ENCODE measurements at regions not wholly inside any gene's neighbourhood (a gene's known extent, or its start where the extent isn't known, plus 50 kb on each side); places are given as distances from the start of the nearest gene placed in this dataset.

DNA sequence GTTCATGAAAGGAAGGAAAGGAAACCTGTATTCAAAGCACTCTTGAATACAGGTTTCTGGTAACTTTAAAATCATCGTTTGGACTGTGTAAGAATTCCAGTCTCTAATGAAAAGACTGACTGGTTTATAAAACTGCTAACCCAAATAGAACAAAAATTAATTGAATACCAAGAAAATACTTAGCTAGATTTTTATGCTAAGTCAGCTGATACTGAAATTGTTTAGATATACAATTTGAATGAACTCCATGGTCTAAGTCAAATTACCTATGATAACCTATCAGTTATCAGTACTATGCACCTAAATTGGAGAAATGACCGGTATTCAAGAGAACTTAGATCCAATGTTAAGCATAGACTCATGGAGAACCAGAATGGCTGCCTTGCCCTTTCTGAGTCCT lies 338.3 kb downstream of the RNF144B start:
- DNase-seq (no peak), FAIRE-seq (no peak)
- H3K4me1 ChIP-seq (ENCODE audit: control insufficient read depth in 3 of 3, insufficient read depth in 2 of 3, low read depth in 1 of 3, low read length in 2 of 3) = no peaks in the 10 kb centered on the region
- 79 to 87% (median 83%) methylated on average over 2 of the region's 2 CpGs for WGBS, 3 donors
- no peaks in the 10 kb centered on the region for H3K36me3 ChIP-seq (ENCODE audit: control insufficient read depth in 3 of 3, insufficient read depth in 2 of 3, low read depth in 1 of 3, low read length in 3 of 3)
- H3K27ac ChIP-seq (ENCODE audit: low read depth in 1 of 3, low read length in 2 of 3) = no peak overlapping the region
- H3K9me3 ChIP-seq (ENCODE audit: control insufficient read depth in 2 of 2, insufficient read depth in 1 of 2, low read depth in 1 of 2, low read length in 1 of 2) = no peaks in the 10 kb centered on the region
- no peaks in the 10 kb centered on the region for H3K27me3 ChIP-seq (ENCODE audit: control insufficient read depth in 3 of 3, insufficient read depth in 3 of 3, low read length in 3 of 3)
- no peak overlapping the region for H3K4me3 ChIP-seq (ENCODE audit: low read depth in 1 of 3, low read length in 3 of 3)

DNA sequence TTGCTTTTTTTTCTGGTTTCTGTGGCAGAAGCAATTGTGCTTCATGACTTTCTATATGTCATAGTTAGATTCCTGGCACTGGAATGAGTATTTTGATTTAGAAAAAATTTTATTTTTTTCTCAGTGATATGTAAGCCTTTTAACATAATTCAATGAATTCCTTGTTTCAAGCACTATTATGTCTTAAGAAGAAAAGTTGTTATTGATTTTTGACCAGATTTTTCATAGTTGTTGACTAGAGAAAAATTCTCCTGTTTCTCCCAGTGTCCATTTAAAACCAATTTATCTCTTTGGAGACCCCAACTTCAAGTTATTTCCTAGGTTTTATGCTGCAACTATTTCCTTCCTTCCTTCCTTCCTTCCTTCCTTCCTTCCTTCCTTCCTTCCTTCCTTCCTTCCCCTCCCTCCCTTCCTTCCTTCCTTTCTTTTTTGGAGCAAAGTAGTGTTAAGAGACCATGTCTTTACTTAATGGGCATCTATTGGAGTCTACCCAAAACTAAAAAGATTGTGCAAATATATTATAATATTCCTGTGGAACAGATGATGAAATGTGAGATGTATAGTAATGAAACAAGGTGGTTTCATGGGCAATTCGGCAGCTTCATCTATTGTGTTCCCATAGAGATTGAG lies 346.9 kb downstream of the RNF144B start:
- DNase-seq = no peak
- Histone ChIP-seq H3K36me3 (ENCODE audit: control insufficient read depth in 3 of 3, insufficient read depth in 2 of 3, low read depth in 1 of 3, low read length in 3 of 3) (no peaks in the 10 kb centered on the region), H3K4me3 (ENCODE audit: low read depth in 1 of 3, low read length in 3 of 3) (no peak overlapping the region), H3K9me3 (ENCODE audit: control insufficient read depth in 2 of 2, insufficient read depth in 1 of 2, low read depth in 1 of 2, low read length in 1 of 2) (no peaks in the 10 kb centered on the region), H3K27me3 (ENCODE audit: control insufficient read depth in 3 of 3, insufficient read depth in 3 of 3, low read length in 3 of 3) (no peaks in the 10 kb centered on the region), H3K27ac (ENCODE audit: low read depth in 1 of 3, low read length in 2 of 3) (no peak overlapping the region), H3K4me1 (ENCODE audit: control insufficient read depth in 3 of 3, insufficient read depth in 2 of 3, low read depth in 1 of 3, low read length in 2 of 3) (no peaks in the 10 kb centered on the region)
- FAIRE-seq = no peak
- WGBS, 3 donors = 75 to 94% (median 87%) methylated on average over 1 of the region's 1 CpG

DNA sequence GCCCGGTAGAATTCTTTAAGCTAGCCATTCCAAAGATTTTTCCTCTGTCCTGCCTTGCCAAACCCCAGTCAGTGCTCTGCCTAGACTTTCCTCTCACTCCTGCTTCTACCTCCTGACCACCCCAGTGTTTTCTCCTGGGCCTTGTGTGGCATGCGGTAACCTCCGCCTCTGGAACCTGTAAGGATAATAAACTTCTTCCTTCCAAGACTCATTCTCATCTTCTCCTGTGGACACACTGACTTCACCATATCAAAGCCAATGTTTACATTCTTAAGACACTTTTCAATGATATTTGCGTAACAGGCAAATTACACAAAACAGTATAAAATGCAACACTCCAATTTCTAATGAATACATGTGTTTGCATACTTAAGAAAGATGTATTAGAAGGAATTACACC lies 354.6 kb downstream of the RNF144B start:
- Histone ChIP-seq H3K27ac (ENCODE audit: low read depth in 1 of 3, low read length in 2 of 3) (no peak overlapping the region), H3K27me3 (ENCODE audit: control insufficient read depth in 3 of 3, insufficient read depth in 3 of 3, low read length in 3 of 3) (peaks cover 0 to 3% (median 0%) of the 10 kb centered on the region in 3 donors), H3K36me3 (ENCODE audit: control insufficient read depth in 3 of 3, insufficient read depth in 2 of 3, low read depth in 1 of 3, low read length in 3 of 3) (no peaks in the 10 kb centered on the region), H3K4me3 (ENCODE audit: low read depth in 1 of 3, low read length in 3 of 3) (no peak overlapping the region), H3K9me3 (ENCODE audit: control insufficient read depth in 2 of 2, insufficient read depth in 1 of 2, low read depth in 1 of 2, low read length in 1 of 2) (no peaks in the 10 kb centered on the region), H3K4me1 (ENCODE audit: control insufficient read depth in 3 of 3, insufficient read depth in 2 of 3, low read depth in 1 of 3, low read length in 2 of 3) (no peaks in the 10 kb centered on the region)
- DNase-seq (no peak), FAIRE-seq (no peak)
- WGBS, 3 donors = 78 to 90% (median 87%) methylated on average over 4 of the region's 4 CpGs

DNA sequence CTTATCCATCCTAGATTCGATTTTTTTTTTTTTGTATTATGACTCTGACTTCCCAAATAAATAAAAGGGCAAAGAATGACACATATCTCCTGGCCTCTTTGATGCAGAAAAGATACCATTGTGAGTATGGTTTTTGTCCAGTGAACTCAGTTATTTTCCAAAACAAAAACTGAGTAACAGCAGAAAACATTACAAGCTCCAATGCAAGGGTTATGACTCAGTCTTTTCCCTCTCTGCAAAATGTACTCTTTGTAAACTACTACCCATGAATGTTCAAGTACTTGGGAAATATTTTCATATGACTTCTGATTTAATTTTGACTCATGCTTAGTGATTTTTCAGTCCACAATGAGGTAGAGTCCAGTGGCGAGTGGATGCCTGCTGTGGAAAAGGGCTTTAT lies 355.3 kb downstream of the RNF144B start:
- Histone ChIP-seq H3K4me3 (ENCODE audit: low read depth in 1 of 3, low read length in 3 of 3) (no peak overlapping the region), H3K27me3 (ENCODE audit: control insufficient read depth in 3 of 3, insufficient read depth in 3 of 3, low read length in 3 of 3) (peaks cover 0 to 3% (median 0%) of the 10 kb centered on the region in 3 donors), H3K27ac (ENCODE audit: low read depth in 1 of 3, low read length in 2 of 3) (no peak overlapping the region), H3K36me3 (ENCODE audit: control insufficient read depth in 3 of 3, insufficient read depth in 2 of 3, low read depth in 1 of 3, low read length in 3 of 3) (no peaks in the 10 kb centered on the region), H3K9me3 (ENCODE audit: control insufficient read depth in 2 of 2, insufficient read depth in 1 of 2, low read depth in 1 of 2, low read length in 1 of 2) (no peaks in the 10 kb centered on the region), H3K4me1 (ENCODE audit: control insufficient read depth in 3 of 3, insufficient read depth in 2 of 3, low read depth in 1 of 3, low read length in 2 of 3) (no peaks in the 10 kb centered on the region)
- FAIRE-seq = no peak
- DNase-seq = no peak
- 72 to 78% (median 72%) methylated on average over 2 of the region's 2 CpGs for WGBS, 3 donors

DNA sequence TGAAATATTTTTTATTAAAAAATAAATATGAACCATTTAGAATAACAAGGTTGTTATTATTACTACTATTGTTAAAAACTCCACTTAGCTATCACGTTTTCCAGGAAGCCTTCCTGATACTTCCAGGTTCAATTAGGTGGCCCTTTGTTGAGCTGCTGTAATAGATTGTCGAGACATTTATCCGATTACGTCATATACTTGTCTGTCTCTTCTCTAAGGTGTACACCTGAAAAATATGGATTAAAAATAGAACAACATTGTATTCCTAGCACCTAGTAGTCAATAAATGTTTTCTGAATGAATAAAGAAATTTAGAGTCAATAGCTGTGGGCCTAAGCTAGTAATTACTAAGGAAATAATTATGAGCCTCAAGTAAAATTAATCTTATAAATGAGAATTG lies 359.6 kb downstream of the RNF144B start:
- Histone ChIP-seq H3K4me1 (ENCODE audit: control insufficient read depth in 3 of 3, insufficient read depth in 2 of 3, low read depth in 1 of 3, low read length in 2 of 3) (no peaks in the 10 kb centered on the region), H3K27me3 (ENCODE audit: control insufficient read depth in 3 of 3, insufficient read depth in 3 of 3, low read length in 3 of 3) (peaks cover 0 to under 1% (median 0%) of the 10 kb centered on the region in 3 donors), H3K9me3 (ENCODE audit: control insufficient read depth in 2 of 2, insufficient read depth in 1 of 2, low read depth in 1 of 2, low read length in 1 of 2) (no peaks in the 10 kb centered on the region), H3K27ac (ENCODE audit: low read depth in 1 of 3, low read length in 2 of 3) (no peak overlapping the region), H3K36me3 (ENCODE audit: control insufficient read depth in 3 of 3, insufficient read depth in 2 of 3, low read depth in 1 of 3, low read length in 3 of 3) (no peaks in the 10 kb centered on the region), H3K4me3 (ENCODE audit: low read depth in 1 of 3, low read length in 3 of 3) (no peak overlapping the region)
- WGBS, 3 donors = 83 to 91% (median 85%) methylated on average over 4 of the region's 4 CpGs
- no peak for DNase-seq
- FAIRE-seq = no peak

DNA sequence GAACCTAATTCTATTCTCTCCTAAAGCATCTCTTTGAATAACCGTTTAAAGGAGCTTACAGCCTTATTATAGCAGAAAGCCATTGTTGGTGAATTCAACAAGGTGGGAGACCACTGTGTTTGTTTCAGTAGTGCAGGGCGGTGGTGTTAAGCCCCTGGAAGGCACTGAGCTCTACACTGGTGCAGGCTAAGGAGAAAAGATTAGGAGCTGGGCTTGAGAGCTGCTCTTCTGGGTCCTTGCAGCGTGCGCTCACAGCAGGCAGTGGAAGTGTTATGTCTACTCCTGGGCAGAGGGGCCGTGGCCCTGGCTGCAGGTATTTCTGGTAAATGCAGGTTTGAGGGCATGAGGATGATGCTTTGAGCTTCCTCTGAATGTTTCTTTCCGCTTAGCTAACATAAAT lies 361.2 kb downstream of the RNF144B start:
- H3K27ac ChIP-seq (ENCODE audit: low read depth in 1 of 3, low read length in 2 of 3) = no peak overlapping the region
- no peaks in the 10 kb centered on the region for H3K27me3 ChIP-seq (ENCODE audit: control insufficient read depth in 3 of 3, insufficient read depth in 3 of 3, low read length in 3 of 3)
- DNase-seq (no peak), FAIRE-seq (no peak)
- no peaks in the 10 kb centered on the region for H3K36me3 ChIP-seq (ENCODE audit: control insufficient read depth in 3 of 3, insufficient read depth in 2 of 3, low read depth in 1 of 3, low read length in 3 of 3)
- no peaks in the 10 kb centered on the region for H3K9me3 ChIP-seq (ENCODE audit: control insufficient read depth in 2 of 2, insufficient read depth in 1 of 2, low read depth in 1 of 2, low read length in 1 of 2)
- H3K4me3 ChIP-seq (ENCODE audit: low read depth in 1 of 3, low read length in 3 of 3) = no peak overlapping the region
- WGBS, 3 donors = 75 to 90% (median 80%) methylated on average over 6 of the region's 6 CpGs
- H3K4me1 ChIP-seq (ENCODE audit: control insufficient read depth in 3 of 3, insufficient read depth in 2 of 3, low read depth in 1 of 3, low read length in 2 of 3) = no peaks in the 10 kb centered on the region

DNA sequence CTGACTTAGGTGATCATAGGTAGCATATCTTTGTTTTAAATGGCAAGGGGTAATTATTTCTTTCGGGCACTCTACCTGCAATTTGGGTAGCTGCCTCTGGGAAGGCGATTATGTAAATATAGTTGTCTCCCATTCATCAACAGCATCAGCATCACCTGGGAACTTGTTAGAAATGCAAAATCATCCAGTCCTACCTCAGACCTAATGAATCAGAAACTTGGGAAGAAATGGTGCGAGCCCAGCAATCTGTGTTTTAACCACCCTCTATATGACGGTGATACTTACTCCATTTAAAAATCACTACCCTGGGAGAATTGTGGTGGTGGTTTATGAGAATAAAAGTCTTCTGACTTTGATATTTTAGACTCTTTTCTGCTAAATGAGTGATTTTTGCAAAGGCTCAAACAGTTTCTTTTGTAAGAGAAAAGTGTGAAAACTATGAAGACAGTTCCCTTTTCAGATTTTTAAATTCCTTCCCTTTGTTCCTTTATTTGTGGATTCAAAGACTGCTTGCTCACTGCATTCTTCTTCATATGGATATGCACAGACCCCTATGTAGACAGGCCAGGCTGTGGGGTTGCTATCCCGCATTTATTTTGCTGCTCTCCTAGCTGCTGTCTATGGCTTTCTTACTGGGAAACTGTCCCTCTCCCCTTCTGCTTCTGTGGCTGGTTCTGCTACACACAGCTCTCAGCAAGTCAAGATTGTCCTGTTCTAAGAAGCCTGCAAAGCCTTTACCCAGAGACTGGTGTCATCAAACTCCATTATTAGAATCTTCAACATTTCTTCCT lies 365.3 kb downstream of the RNF144B start:
- Histone ChIP-seq H3K36me3 (ENCODE audit: control insufficient read depth in 3 of 3, insufficient read depth in 2 of 3, low read depth in 1 of 3, low read length in 3 of 3) (no peaks in the 10 kb centered on the region), H3K27ac (ENCODE audit: low read depth in 1 of 3, low read length in 2 of 3) (no peak overlapping the region), H3K4me1 (ENCODE audit: control insufficient read depth in 3 of 3, insufficient read depth in 2 of 3, low read depth in 1 of 3, low read length in 2 of 3) (no peaks in the 10 kb centered on the region), H3K4me3 (ENCODE audit: low read depth in 1 of 3, low read length in 3 of 3) (no peak overlapping the region), H3K27me3 (ENCODE audit: control insufficient read depth in 3 of 3, insufficient read depth in 3 of 3, low read length in 3 of 3) (no peaks in the 10 kb centered on the region), H3K9me3 (ENCODE audit: control insufficient read depth in 2 of 2, insufficient read depth in 1 of 2, low read depth in 1 of 2, low read length in 1 of 2) (no peaks in the 10 kb centered on the region)
- FAIRE-seq (no peak), DNase-seq (no peak)
- 55 to 87% (median 73%) methylated on average over 5 of the region's 5 CpGs for WGBS, 3 donors

DNA sequence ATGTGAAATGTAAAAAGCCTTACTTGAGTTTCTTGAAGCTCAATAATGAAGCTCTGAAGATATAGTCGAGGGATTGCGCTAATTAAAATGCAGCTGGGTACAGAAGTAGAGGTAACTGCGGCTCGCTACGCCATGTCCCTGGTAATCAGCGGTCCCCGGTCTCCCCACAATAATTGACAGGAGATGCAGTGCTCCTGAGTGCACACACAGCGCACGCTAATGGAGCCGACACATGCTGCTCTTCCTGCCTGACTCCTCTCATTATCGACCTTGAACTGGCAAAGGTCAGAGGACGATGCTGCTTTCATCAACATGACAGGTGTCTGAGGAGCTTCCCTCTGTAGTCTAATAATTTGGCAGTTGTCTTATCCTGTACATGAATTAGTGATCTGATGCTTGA lies 365.9 kb downstream of the RNF144B start:
- no peaks in the 10 kb centered on the region for H3K27me3 ChIP-seq (ENCODE audit: control insufficient read depth in 3 of 3, insufficient read depth in 3 of 3, low read length in 3 of 3)
- H3K36me3 ChIP-seq (ENCODE audit: control insufficient read depth in 3 of 3, insufficient read depth in 2 of 3, low read depth in 1 of 3, low read length in 3 of 3) = no peaks in the 10 kb centered on the region
- WGBS, 3 donors = 83 to 93% (median 92%) methylated on average over 12 of the region's 12 CpGs
- FAIRE-seq (no peak), DNase-seq (no peak)
- no peaks in the 10 kb centered on the region for H3K4me1 ChIP-seq (ENCODE audit: control insufficient read depth in 3 of 3, insufficient read depth in 2 of 3, low read depth in 1 of 3, low read length in 2 of 3)
- H3K27ac ChIP-seq (ENCODE audit: low read depth in 1 of 3, low read length in 2 of 3) = no peak overlapping the region
- no peak overlapping the region for H3K4me3 ChIP-seq (ENCODE audit: low read depth in 1 of 3, low read length in 3 of 3)
- H3K9me3 ChIP-seq (ENCODE audit: control insufficient read depth in 2 of 2, insufficient read depth in 1 of 2, low read depth in 1 of 2, low read length in 1 of 2) = no peaks in the 10 kb centered on the region

Measured in small intestine (tissue), 7 donors.